ENCODE measurements at regions not wholly inside any gene's neighbourhood (a gene's known extent, or its start where the extent isn't known, plus 50 kb on each side); places are given as distances from the start of the nearest gene placed in this dataset.

GRCh38 chr15:79198461-79198860, 84.1 kb upstream of the ANKRD34C start:
- no peaks in the 10 kb centered on the region for H3K27me3 ChIP-seq (ENCODE audit: insufficient read depth, low read depth, low read length)
- no peak overlapping the region for H2AFZ ChIP-seq (ENCODE audit: low read depth, low read length)
- H3K9me3 ChIP-seq (ENCODE audit: low read length): no peaks in the 10 kb centered on the region
- H3K79me2 ChIP-seq (replicated peaks; ENCODE audit: insufficient read depth, low read length): no peaks in the 10 kb centered on the region
- TF ChIP-seq EP300 (conservative IDR thresholded peaks at IDR 0.05; ENCODE audit: poor library complexity, severe bottlenecking) (no peak), MXI1 (conservative IDR thresholded peaks at IDR 0.05; ENCODE audit: poor library complexity, severe bottlenecking) (no peak), SMC3 (conservative IDR thresholded peaks at IDR 0.05; ENCODE audit: poor library complexity) (no peak), RAD21 (conservative IDR thresholded peaks at IDR 0.05) (no peak), TAF1 (IDR thresholded peaks at IDR 0.05; ENCODE audit: low read depth) (no peak), REST (IDR thresholded peaks at IDR 0.05; ENCODE audit: borderline replicate concordance) (no peak), EZH2 (IDR thresholded peaks at IDR 0.05; ENCODE audit: borderline replicate concordance, insufficient read depth, low read length, poor library complexity, severe bottlenecking) (no peak), POLR2AphosphoS5 (IDR thresholded peaks at IDR 0.05) (no peak)
- TF ChIP-seq, protein P1, sequence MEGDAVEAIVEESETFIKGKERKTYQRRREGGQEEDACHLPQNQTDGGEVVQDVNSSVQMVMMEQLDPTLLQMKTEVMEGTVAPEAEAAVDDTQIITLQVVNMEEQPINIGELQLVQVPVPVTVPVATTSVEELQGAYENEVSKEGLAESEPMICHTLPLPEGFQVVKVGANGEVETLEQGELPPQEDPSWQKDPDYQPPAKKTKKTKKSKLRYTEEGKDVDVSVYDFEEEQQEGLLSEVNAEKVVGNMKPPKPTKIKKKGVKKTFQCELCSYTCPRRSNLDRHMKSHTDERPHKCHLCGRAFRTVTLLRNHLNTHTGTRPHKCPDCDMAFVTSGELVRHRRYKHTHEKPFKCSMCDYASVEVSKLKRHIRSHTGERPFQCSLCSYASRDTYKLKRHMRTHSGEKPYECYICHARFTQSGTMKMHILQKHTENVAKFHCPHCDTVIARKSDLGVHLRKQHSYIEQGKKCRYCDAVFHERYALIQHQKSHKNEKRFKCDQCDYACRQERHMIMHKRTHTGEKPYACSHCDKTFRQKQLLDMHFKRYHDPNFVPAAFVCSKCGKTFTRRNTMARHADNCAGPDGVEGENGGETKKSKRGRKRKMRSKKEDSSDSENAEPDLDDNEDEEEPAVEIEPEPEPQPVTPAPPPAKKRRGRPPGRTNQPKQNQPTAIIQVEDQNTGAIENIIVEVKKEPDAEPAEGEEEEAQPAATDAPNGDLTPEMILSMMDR (IDR thresholded peaks at IDR 0.05; ENCODE audit: poor library complexity, severe bottlenecking): no peak
- no peaks in the 10 kb centered on the region for H3F3A ChIP-seq (ENCODE audit: insufficient read depth, low read length, poor library complexity, severe bottlenecking)
- H4K20me1 ChIP-seq (ENCODE audit: insufficient read depth): no peaks in the 10 kb centered on the region
- H3K36me3 ChIP-seq (ENCODE audit: insufficient read depth, low read length): no peaks in the 10 kb centered on the region
- H3K4me3 ChIP-seq (ENCODE audit: low read length): no peak overlapping the region
- H3K27ac ChIP-seq (ENCODE audit: low read length): no peak overlapping the region
- H3K9ac ChIP-seq (ENCODE audit: low read length): no peak overlapping the region
- H3K4me2 ChIP-seq (ENCODE audit: low read length): no peak overlapping the region
- no peaks in the 10 kb centered on the region for H3K9me2 ChIP-seq (ENCODE audit: insufficient read depth, low read length)

DNA sequence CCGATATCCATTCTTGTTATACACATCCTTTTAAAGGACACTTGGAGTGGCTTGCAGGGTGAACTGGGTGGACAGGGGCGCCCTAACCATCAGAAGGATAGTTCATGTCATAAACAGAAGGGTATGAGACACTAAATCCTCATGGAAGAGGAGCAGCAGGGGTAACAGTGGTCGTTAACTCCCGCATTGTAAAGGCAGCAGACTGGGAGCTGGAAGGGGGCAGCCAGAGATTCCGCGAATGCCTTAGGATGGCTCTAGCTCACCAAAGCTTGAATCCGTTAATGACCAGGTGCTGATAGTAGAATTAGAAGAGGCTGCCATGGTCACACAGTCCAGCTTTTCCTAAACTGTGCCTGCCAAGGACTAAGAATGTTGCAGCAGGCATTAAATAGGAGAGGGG, 85.2 kb upstream of the ANKRD34C start:
- Histone ChIP-seq H3K4me3 (ENCODE audit: low read length) (no peak overlapping the region), H3K27me3 (ENCODE audit: insufficient read depth, low read depth, low read length) (no peaks in the 10 kb centered on the region), H3K9me3 (ENCODE audit: low read length) (no peaks in the 10 kb centered on the region), H3K9me2 (ENCODE audit: insufficient read depth, low read length) (no peaks in the 10 kb centered on the region), H3K27ac (ENCODE audit: low read length) (no peak overlapping the region), H3F3A (ENCODE audit: insufficient read depth, low read length, poor library complexity, severe bottlenecking) (no peaks in the 10 kb centered on the region), H3K36me3 (ENCODE audit: insufficient read depth, low read length) (no peaks in the 10 kb centered on the region), H3K79me2 (replicated peaks; ENCODE audit: insufficient read depth, low read length) (no peaks in the 10 kb centered on the region), H3K4me2 (ENCODE audit: low read length) (no peak overlapping the region), H2AFZ (ENCODE audit: low read depth, low read length) (no peak overlapping the region), H3K9ac (ENCODE audit: low read length) (no peak overlapping the region), H4K20me1 (ENCODE audit: insufficient read depth) (no peaks in the 10 kb centered on the region)
- TF ChIP-seq EZH2 (IDR thresholded peaks at IDR 0.05; ENCODE audit: borderline replicate concordance, insufficient read depth, low read length, poor library complexity, severe bottlenecking): no peak
- no peak for TF ChIP-seq POLR2AphosphoS5 (IDR thresholded peaks at IDR 0.05)
- TF ChIP-seq EP300 (conservative IDR thresholded peaks at IDR 0.05; ENCODE audit: poor library complexity, severe bottlenecking): no peak
- no peak for TF ChIP-seq RAD21 (conservative IDR thresholded peaks at IDR 0.05)
- TF ChIP-seq, protein P1 (IDR thresholded peaks at IDR 0.05; ENCODE audit: poor library complexity, severe bottlenecking): no peak
- TF ChIP-seq MXI1 (conservative IDR thresholded peaks at IDR 0.05; ENCODE audit: poor library complexity, severe bottlenecking): no peak

Measured in neural cell (in vitro differentiated cells).